ENCODE measurements at regions not wholly inside any gene's neighbourhood (a gene's known extent, or its start where the extent isn't known, plus 50 kb on each side); places are given as distances from the start of the nearest gene placed in this dataset.

GRCh38 chr18:73696171-73696570 is 451.5 kb downstream of the FBXO15 start:
- TF ChIP-seq CTCF (IDR thresholded peaks at IDR 0.05; ENCODE audit: low read depth, low read length, missing input control), result no peak
- no peak for TF ChIP-seq ATF3 (IDR thresholded peaks at IDR 0.05)
- no peak for TF ChIP-seq FOXA1 (IDR thresholded peaks at IDR 0.05)
- TF ChIP-seq TAF1 (conservative IDR thresholded peaks at IDR 0.05), result no peak
- no peak for TF ChIP-seq MAX (IDR thresholded peaks at IDR 0.05)
- no peak for TF ChIP-seq RXRA (IDR thresholded peaks at IDR 0.05)
- TF ChIP-seq HNF4A (conservative IDR thresholded peaks at IDR 0.05), result no peak
- no peak for TF ChIP-seq JUND (IDR thresholded peaks at IDR 0.05)
- TF ChIP-seq SP1 (IDR thresholded peaks at IDR 0.05), result no peak
- TF ChIP-seq RAD21 (IDR thresholded peaks at IDR 0.05), result no peak

Data from liver (tissue), 3 donors.